ENCODE measurements at regions not wholly inside any gene's neighbourhood (a gene's known extent, or its start where the extent isn't known, plus 50 kb on each side); places are given as distances from the start of the nearest gene placed in this dataset.
"Not testable (repeated sequence)": the region's sequence is repeated elsewhere in the genome, so short reads cannot be mapped to it uniquely, and the experiment has no call there.

DNA sequence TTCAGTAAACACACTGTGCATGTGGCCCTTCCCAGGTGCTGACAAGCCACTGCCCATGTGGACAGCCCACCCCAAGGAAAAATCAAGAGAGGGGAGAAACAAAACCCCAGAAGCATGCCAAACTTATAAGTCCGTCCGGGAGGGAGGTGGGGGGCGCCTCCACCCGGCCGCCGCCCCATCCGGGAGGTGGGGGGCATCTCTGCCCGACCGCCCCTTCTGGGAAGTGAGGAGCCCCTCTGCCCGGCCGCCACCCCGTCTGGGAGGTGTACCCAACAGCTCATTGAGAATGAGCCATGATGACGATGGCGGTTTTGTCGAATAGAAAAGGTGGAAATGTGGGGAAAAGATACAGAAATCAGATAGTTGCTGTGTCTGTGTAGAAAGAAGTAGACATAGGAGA lies 53.8 kb upstream of the C2CD4B start:
- no peak for DNase-seq (ENCODE audit: low spot score)

GRCh38 chr15:62219799-62220198 lies 54.7 kb upstream of the C2CD4B start:
- DNase-seq (ENCODE audit: low spot score): no peak

DNA sequence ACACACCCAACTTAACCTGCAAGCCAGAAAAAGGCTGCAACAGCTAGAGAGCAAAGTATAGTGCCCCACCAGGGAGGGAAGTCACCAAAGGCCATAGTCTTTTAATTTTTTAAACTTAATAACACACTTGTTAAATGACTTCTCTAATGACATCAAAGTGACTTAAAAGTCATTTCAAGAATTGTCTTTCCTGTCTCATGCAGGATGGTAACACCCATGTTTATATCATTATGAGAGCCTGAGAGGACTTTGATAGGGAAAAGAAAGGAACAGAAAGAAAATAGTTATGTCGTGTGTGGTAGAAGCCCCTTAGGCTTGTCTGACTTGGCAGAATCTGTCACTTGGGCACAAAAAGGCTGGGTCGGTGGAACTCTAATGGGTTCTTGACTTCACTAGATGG lies 57.9 kb upstream of the C2CD4B start:
- DNase-seq (ENCODE audit: low spot score): no peak

DNA sequence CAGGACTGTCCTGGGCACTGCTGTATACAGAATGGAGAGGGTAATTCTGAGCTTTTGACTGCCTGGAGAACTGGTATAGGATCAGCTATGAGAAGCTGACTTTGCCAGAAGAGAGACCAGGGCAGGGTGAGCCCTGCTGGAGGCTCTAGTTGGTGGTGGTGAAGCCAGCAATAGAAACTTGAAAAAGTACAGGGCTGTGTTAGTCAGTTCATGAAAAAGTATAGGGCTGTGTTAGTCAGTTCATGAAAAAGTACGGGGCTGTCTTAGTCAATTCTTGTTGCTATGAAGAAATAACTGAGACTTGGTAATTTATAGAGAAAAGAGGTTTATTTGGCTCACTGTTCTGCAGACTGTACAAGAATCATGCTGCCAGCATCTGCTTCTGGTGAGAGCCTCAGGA lies 63.5 kb upstream of the C2CD4B start:
- no peak for DNase-seq (ENCODE audit: low spot score)

DNA sequence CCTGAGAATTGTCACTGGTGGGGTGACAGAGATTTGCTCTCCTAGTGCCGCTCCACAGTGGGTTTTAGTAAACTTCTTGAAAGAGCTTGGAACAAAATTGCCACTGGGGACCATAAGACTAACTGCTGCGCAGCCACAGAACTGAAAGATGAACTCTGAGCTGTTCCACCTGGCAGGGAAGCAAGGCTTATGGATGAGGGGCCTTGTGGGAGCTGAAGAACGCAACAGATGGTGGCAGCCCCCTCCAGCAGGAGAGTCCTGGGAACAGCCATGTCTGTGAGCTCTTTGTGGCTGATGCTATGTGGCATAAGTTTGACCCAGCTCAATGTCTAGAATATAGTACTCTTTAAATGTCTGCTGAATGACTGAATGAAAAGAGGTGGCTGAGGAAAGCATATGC lies 66.8 kb upstream of the C2CD4B start:
- DNase-seq (ENCODE audit: low spot score): no peak

GRCh38 chr15:62240121-62241096 lies 75.3 kb upstream of the C2CD4B start:
- no peak for DNase-seq (ENCODE audit: low spot score)

GRCh38 chr15:62241135-62241770 lies 76.2 kb upstream of the C2CD4B start:
- peak; percentile 28 for DNase-seq (ENCODE audit: low spot score)

DNA sequence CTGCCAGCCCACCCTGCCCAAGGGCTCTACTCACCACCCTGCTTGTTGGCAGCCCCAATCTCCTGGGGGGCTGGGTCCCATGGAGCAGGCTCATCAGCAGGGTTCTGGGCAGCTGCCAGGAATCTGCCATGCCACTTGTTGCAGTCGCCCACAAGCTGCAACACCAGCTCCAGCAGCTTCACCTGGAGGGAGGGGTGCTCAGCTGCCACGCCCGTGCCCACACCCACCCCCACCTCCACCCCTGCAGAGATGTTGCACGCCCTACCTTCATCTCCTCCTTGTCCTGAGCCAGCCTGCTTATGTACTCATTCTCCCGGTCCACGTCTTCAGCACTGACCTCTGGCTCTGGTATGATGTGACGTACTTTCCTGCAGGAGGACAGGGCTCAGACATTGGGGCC lies 77.9 kb upstream of the C2CD4B start:
- DNase-seq (ENCODE audit: low spot score): no peak

DNA sequence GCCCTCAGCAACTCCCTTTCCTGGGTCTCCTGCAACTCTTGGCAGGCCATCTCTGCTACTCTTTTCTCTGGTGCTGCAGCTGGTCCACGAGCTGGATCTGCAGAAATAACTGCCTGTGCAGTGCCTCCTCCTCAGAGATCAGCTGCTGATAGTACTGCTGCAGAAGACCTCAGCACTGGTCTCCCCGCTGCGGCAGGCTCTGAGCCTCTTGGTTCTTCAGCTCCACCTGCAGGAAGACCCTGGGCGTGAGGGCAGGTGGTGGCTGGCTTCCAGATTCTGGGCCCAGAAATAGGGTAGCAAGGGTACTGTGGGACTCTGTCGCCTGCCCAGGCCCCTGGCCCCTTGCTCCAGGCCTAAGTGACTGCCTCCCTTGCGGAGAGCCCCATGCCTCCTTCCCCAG lies 79.7 kb upstream of the C2CD4B start:
- no peak for DNase-seq (ENCODE audit: low spot score)

DNA sequence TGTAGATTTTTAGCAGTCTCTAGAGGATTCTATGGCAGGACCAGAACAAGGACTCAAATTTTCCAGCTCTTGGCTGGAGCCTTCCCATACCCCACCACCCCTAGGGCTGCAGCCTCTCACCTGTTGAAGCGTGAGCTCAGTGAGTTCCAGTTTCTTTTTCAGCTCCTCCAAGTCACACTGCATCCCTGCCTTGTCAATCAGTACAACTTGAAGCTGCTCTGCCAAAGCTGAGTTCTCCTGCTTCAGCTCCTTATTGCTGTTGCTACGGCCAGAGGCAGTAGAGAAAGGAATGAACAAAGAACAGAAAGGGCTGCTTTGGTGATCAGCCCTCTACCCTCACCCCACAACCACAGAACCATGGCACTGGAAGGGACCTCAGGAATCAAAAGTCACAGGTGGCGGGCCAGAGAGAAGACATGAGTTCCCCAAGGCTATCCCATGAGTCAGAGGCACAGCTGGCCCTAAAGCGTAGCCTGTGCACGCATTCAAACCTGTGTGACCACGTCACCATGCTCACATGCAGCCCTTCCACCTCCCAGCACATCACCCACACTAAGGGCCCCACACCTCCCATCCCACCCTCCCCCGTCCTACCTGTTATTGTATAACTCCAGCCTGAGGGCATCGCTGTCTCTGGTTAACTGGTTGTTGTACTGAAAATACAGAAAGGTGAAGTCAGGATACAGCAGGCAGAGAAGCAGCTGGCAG lies 83.3 kb upstream of the C2CD4B start:
- DNase-seq (ENCODE audit: low spot score): no peak

GRCh38 chr15:62249501-62249900 lies 84.4 kb upstream of the C2CD4B start:
- no peak for DNase-seq (ENCODE audit: low spot score)

DNA sequence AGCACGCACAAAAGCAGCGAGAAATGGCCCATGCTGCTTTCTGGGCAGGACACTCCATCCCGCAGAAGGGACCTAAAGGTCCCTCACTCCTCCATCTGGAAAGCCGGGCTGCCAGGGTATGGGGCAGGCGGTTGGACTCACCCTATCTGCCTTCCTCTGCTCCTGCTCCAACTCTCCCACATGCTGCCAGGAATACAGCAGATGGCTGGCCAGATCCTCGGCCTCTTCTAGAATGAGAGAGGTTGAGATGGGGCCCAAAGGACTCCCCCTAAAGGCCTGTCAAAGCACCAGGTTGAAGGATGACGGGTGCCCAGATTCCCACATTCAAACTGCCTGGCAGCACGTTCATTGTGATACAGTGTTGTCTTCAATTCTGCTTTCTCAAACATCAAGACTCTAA lies 85.1 kb upstream of the C2CD4B start:
- no peak for DNase-seq (ENCODE audit: low spot score)

GRCh38 chr15:62250978-62251377 lies 85.9 kb upstream of the C2CD4B start:
- DNase-seq (ENCODE audit: low spot score): no peak

- no peak for DNase-seq (ENCODE audit: low spot score)
Measured at GRCh38 chr15:62253294-62253693, 88.2 kb upstream of the C2CD4B start.

- DNase-seq (ENCODE audit: low spot score): peak; percentile 57
Measured at GRCh38 chr15:62254137-62254934, 89.3 kb upstream of the C2CD4B start.

DNA sequence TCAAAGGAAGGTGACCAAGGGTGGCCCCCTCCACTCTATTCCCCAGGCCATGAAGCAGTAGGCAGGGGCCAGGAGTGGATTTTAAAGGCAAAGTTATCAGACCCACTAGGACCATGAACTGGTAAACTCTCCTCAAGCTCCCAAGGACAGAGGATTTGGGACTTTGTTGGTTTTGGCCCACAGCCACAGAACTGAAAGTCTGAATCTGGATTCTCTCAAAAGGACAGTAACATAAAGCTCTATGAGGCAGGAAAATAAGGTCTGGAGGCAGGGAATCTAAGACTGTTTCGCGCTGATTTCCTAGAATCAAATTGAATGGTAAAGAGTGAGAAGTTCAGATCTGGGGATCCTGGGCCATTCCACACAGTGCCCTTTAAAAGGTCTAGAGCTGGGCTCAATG lies 91.3 kb upstream of the C2CD4B start:
- DNase-seq (ENCODE audit: low spot score): not testable (repeated sequence)

- DNase-seq (ENCODE audit: low spot score): no peak
Measured at GRCh38 chr15:62257996-62258521, 93.0 kb upstream of the C2CD4B start.

- no peak for DNase-seq (ENCODE audit: low spot score)
Measured at GRCh38 chr15:62262305-62262941, 97.3 kb upstream of the C2CD4B start.

- no peak for DNase-seq (ENCODE audit: low spot score)
Measured at GRCh38 chr15:62264196-62264595, 99.1 kb upstream of the C2CD4B start.

GRCh38 chr15:62269504-62269903 lies 104.4 kb upstream of the C2CD4B start:
- no peak for DNase-seq (ENCODE audit: low spot score)

GRCh38 chr15:62270216-62270921 lies 105.3 kb upstream of the C2CD4B start:
- DNase-seq (ENCODE audit: low spot score): no peak

Data from HuH-7.5 (cell line).